Nephron progenitor cell (in vitro differentiated cells): ENCODE measurements at regions not wholly inside any gene's neighbourhood (a gene's known extent, or its start where the extent isn't known, plus 50 kb on each side); places are given as distances from the start of the nearest gene placed in this dataset.

ENCODE experiments used
- DNase-seq: peaks from one replicate; pipeline ENCODE4 v3.0.0; 2021
- H3K27ac Mint-ChIP-seq: 2 replicates; pipeline ENCODE4 v1.8.0; 2021; ENCODE audit warnings: mild to moderate bottlenecking, moderate library complexity, mixed read lengths
- H3K27me3 Mint-ChIP-seq: 2 replicates; pipeline ENCODE4 v1.8.0; 2021; ENCODE audit warnings: mild to moderate bottlenecking, low read depth, mixed read lengths; ENCODE audit not compliant: poor library complexity
- H3K36me3 Mint-ChIP-seq: 2 replicates; pipeline ENCODE4 v1.8.0; 2021; ENCODE audit warnings: low read depth, mixed read lengths
- H3K4me1 Mint-ChIP-seq: 2 replicates; pipeline ENCODE4 v1.8.0; 2021; ENCODE audit warnings: mixed read lengths
- H3K4me3 Mint-ChIP-seq: 2 replicates; pipeline ENCODE4 v1.8.0; 2021; ENCODE audit warnings: mild to moderate bottlenecking, moderate library complexity, mixed read lengths
- H3K9me3 Mint-ChIP-seq: 2 replicates; pipeline ENCODE4 v1.8.0; 2021; ENCODE audit warnings: mild to moderate bottlenecking, moderate library complexity, mixed read lengths
- TF ChIP-seq, protein P1 (sequence below): fragments of 200-600 bp; sonication (generic); IDR thresholded peaks from 2 replicates; pipeline ENCODE4 v1.5.0; 2021; ENCODE audit warnings: antibody characterized with exemption

DNA sequence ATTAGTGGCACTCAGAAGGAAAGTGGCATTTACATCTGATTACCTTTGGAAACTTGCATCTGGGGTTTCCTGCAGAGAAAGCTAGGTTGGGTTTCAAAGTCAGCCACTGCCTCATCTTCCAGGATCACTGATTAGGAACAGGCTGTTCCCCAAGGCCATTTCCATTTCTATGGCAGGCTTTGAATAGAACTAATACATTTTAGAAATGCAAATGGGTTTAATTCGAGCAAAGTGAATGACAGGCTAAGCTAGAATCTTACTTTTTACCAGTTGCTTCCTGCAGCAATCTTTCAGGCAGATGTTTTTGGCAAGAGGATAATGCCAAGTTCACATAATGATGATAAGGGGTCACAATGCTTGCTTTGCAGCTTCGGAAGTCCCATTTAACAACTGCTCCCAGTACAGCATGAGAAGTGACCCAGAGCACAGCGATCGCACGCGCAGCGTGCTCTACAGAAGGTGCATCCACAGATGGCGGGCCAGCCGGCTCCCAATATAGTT is 336.7 kb downstream of the LPIN1 start:
- peaks cover 35% of the 10 kb centered on the region for H3K4me1 Mint-ChIP-seq
- peaks cover 10% of the 10 kb centered on the region for H3K27me3 Mint-ChIP-seq
- no peaks in the 10 kb centered on the region for H3K36me3 Mint-ChIP-seq
- peaks cover 4% of the 10 kb centered on the region for H3K9me3 Mint-ChIP-seq
- DNase-seq = no peak
- no peak overlapping the region for H3K4me3 Mint-ChIP-seq
- TF ChIP-seq, protein P1, sequence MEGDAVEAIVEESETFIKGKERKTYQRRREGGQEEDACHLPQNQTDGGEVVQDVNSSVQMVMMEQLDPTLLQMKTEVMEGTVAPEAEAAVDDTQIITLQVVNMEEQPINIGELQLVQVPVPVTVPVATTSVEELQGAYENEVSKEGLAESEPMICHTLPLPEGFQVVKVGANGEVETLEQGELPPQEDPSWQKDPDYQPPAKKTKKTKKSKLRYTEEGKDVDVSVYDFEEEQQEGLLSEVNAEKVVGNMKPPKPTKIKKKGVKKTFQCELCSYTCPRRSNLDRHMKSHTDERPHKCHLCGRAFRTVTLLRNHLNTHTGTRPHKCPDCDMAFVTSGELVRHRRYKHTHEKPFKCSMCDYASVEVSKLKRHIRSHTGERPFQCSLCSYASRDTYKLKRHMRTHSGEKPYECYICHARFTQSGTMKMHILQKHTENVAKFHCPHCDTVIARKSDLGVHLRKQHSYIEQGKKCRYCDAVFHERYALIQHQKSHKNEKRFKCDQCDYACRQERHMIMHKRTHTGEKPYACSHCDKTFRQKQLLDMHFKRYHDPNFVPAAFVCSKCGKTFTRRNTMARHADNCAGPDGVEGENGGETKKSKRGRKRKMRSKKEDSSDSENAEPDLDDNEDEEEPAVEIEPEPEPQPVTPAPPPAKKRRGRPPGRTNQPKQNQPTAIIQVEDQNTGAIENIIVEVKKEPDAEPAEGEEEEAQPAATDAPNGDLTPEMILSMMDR = no peak
- no peak overlapping the region for H3K27ac Mint-ChIP-seq

- peaks cover 35% of the 10 kb centered on the region for H3K4me1 Mint-ChIP-seq
- DNase-seq = no peak
- peaks cover 10% of the 10 kb centered on the region for H3K27me3 Mint-ChIP-seq
- no peak overlapping the region for H3K4me3 Mint-ChIP-seq
- peaks cover 4% of the 10 kb centered on the region for H3K9me3 Mint-ChIP-seq
- TF ChIP-seq, protein P1 = no peak
- no peak overlapping the region for H3K27ac Mint-ChIP-seq
- no peaks in the 10 kb centered on the region for H3K36me3 Mint-ChIP-seq
Observed at GRCh38 chr2:12083713-12084419, 337.4 kb downstream of the LPIN1 start.

GRCh38 chr2:12087175-12087574 is 340.7 kb downstream of the LPIN1 start:
- peaks cover 10% of the 10 kb centered on the region for H3K27me3 Mint-ChIP-seq
- no peaks in the 10 kb centered on the region for H3K9me3 Mint-ChIP-seq
- H3K4me3 Mint-ChIP-seq = no peak overlapping the region
- TF ChIP-seq, protein P1 = no peak
- H3K4me1 Mint-ChIP-seq = peaks cover 22% of the 10 kb centered on the region
- H3K27ac Mint-ChIP-seq = no peak overlapping the region
- DNase-seq = no peak
- H3K36me3 Mint-ChIP-seq = no peaks in the 10 kb centered on the region

DNA sequence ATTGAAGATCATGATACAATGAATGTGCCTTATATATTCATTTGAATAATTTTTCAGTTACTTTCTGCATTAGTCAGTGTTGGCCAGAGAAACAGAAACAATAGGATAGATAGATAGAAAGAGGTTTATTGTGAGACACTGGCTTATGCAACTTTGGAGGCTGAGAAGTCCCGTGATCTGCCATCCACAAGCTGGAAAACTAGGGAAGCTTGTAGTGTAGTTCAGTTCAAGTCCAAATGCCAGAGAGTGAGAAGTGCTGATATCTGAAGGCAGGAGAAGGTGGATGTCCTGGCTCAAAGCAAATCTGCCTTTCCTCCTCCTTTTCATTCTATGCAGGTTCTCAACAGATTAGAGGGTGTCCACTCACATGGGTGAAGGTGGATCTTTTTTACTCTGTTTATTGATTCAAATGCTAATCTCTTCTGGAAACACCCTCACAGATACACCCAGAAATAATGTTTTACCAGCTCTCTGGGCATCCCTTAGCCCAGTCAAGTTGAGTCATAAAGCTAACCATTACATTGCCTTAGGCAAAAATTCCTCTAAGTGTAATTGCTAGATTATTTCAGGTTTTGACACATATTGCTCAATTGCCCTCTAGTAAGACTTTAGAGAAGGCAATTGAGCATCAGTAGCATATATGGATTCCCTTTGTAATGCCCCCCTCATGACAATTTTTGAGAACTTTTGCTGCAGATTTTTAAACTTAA is 341.4 kb downstream of the LPIN1 start:
- H3K27ac Mint-ChIP-seq = no peak overlapping the region
- H3K9me3 Mint-ChIP-seq = no peaks in the 10 kb centered on the region
- H3K27me3 Mint-ChIP-seq = peaks cover 10% of the 10 kb centered on the region
- no peak for DNase-seq
- TF ChIP-seq, protein P1 = no peak
- no peak overlapping the region for H3K4me3 Mint-ChIP-seq
- H3K4me1 Mint-ChIP-seq = peaks cover 17% of the 10 kb centered on the region
- H3K36me3 Mint-ChIP-seq = no peaks in the 10 kb centered on the region

- no peaks in the 10 kb centered on the region for H3K9me3 Mint-ChIP-seq
- no peak overlapping the region for H3K27ac Mint-ChIP-seq
- TF ChIP-seq, protein P1 = no peak
- H3K36me3 Mint-ChIP-seq = no peaks in the 10 kb centered on the region
- H3K4me1 Mint-ChIP-seq = peaks cover 7% of the 10 kb centered on the region
- no peak for DNase-seq
- no peaks in the 10 kb centered on the region for H3K27me3 Mint-ChIP-seq
- H3K4me3 Mint-ChIP-seq = no peak overlapping the region
Observed at GRCh38 chr2:12089001-12089400, 342.6 kb downstream of the LPIN1 start.
